ENCODE measurements at regions not wholly inside any gene's neighbourhood (a gene's known extent, or its start where the extent isn't known, plus 50 kb on each side); places are given as distances from the start of the nearest gene placed in this dataset.
"Not testable (repeated sequence)": the region's sequence is repeated elsewhere in the genome, so short reads cannot be mapped to it uniquely, and the experiment has no call there.

DNA sequence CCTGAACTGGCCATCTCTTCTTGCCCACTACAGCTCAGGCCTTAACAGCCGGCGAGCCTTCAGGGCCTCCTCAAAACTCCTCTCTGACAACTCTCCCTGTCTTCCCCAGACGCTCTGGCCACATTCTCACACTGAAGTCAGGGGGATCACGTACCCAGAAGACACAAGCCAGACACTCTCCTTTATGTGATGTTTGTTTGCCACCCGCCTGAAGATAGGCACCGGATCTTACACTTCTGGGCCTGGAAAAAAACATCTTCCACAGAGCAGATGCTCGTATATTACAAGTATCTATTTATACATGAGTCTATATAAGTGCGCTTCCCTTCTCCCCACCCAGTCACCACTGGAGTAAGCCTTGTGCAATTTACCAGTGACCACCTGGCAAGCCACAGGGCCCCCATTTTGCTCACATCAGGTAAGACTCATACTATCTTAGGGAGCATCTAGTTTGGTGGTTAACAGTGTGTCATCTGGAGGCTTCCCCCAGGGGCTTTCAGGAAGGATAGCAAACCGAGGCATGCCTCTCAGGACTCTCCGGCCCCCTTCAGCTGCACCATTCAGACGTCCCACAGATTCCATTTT lies 349.4 kb downstream of the SOX9 start:
- peaks cover 0 to 2% of the 10 kb centered on the region in 2 donors for H3K27me3 ChIP-seq (ENCODE audit: control insufficient read depth in 2 of 2, insufficient read depth in 1 of 2, low read length in 1 of 2)
- 75% methylated on average over 11 of the region's 11 CpGs for WGBS
- no peaks in the 10 kb centered on the region for H3K36me3 ChIP-seq (ENCODE audit: control insufficient read depth in 2 of 2, insufficient read depth in 2 of 2, low read length in 1 of 2)
- DNase-seq (ENCODE audit: low read depth in 6 of 9, low spot score in 9 of 9) = no peak
- H3K27ac ChIP-seq (ENCODE audit: low read depth in 1 of 2, low read length in 1 of 2) = no peak overlapping the region
- H3K4me3 ChIP-seq (ENCODE audit: low read length in 2 of 2) = no peak overlapping the region
- peaks cover 0 to 3% of the 10 kb centered on the region in 2 donors for H3K4me1 ChIP-seq (ENCODE audit: control insufficient read depth in 2 of 2, insufficient read depth in 2 of 2, low read length in 2 of 2)
- H3K9me3 ChIP-seq (ENCODE audit: control insufficient read depth in 2 of 2, insufficient read depth in 1 of 2, low read length in 1 of 2) = no peaks in the 10 kb centered on the region

GRCh38 chr17:72470734-72471133 lies 349.9 kb downstream of the SOX9 start:
- no peak overlapping the region for H3K4me3 ChIP-seq (ENCODE audit: low read length in 2 of 2)
- 100% methylated on average over 2 of the region's 2 CpGs for WGBS
- no peaks in the 10 kb centered on the region for H3K36me3 ChIP-seq (ENCODE audit: control insufficient read depth in 2 of 2, insufficient read depth in 2 of 2, low read length in 1 of 2)
- DNase-seq (ENCODE audit: low read depth in 6 of 9, low spot score in 9 of 9) = no peak
- peaks cover 0 to 3% of the 10 kb centered on the region in 2 donors for H3K4me1 ChIP-seq (ENCODE audit: control insufficient read depth in 2 of 2, insufficient read depth in 2 of 2, low read length in 2 of 2)
- H3K27ac ChIP-seq (ENCODE audit: low read depth in 1 of 2, low read length in 1 of 2) = no peak overlapping the region
- peaks cover 0 to 2% of the 10 kb centered on the region in 2 donors for H3K27me3 ChIP-seq (ENCODE audit: control insufficient read depth in 2 of 2, insufficient read depth in 1 of 2, low read length in 1 of 2)
- no peaks in the 10 kb centered on the region for H3K9me3 ChIP-seq (ENCODE audit: control insufficient read depth in 2 of 2, insufficient read depth in 1 of 2, low read length in 1 of 2)

GRCh38 chr17:72471296-72471695 lies 350.5 kb downstream of the SOX9 start:
- 95% methylated on average over 3 of the region's 3 CpGs for WGBS
- Histone ChIP-seq H3K4me3 (ENCODE audit: low read length in 2 of 2) (no peak overlapping the region), H3K27ac (ENCODE audit: low read depth in 1 of 2, low read length in 1 of 2) (no peak overlapping the region), H3K36me3 (ENCODE audit: control insufficient read depth in 2 of 2, insufficient read depth in 2 of 2, low read length in 1 of 2) (no peaks in the 10 kb centered on the region), H3K4me1 (ENCODE audit: control insufficient read depth in 2 of 2, insufficient read depth in 2 of 2, low read length in 2 of 2) (peaks cover 0 to 3% of the 10 kb centered on the region in 2 donors), H3K9me3 (ENCODE audit: control insufficient read depth in 2 of 2, insufficient read depth in 1 of 2, low read length in 1 of 2) (no peaks in the 10 kb centered on the region), H3K27me3 (ENCODE audit: control insufficient read depth in 2 of 2, insufficient read depth in 1 of 2, low read length in 1 of 2) (peaks cover 0 to 5% of the 10 kb centered on the region in 2 donors)
- no peak for DNase-seq (ENCODE audit: low read depth in 6 of 9, low spot score in 9 of 9)

DNA sequence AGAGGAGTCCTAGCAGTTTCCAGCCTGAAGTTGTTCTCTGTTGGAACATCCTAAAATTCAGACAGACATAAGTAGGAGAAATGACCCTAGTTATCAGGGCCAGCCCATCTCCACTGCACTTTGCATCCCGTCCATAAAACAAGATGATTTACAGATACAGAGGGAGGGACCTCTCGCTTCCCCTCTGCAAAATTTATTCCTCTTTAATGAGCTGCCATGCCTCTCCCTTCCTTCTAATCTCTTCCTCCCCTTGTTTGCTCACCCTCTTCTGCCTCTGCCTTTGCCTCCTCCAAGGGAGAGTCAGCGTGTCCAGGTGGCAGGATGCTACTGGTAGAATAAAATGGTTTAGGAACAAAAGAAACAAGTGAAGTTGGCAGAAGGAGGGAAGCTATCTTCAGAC lies 351.3 kb downstream of the SOX9 start:
- peaks cover 0 to 8% of the 10 kb centered on the region in 2 donors for H3K27me3 ChIP-seq (ENCODE audit: control insufficient read depth in 2 of 2, insufficient read depth in 1 of 2, low read length in 1 of 2)
- no peak for DNase-seq (ENCODE audit: low read depth in 6 of 9, low spot score in 9 of 9)
- H3K36me3 ChIP-seq (ENCODE audit: control insufficient read depth in 2 of 2, insufficient read depth in 2 of 2, low read length in 1 of 2) = no peaks in the 10 kb centered on the region
- H3K4me3 ChIP-seq (ENCODE audit: low read length in 2 of 2) = no peak overlapping the region
- H3K9me3 ChIP-seq (ENCODE audit: control insufficient read depth in 2 of 2, insufficient read depth in 1 of 2, low read length in 1 of 2) = no peaks in the 10 kb centered on the region
- H3K4me1 ChIP-seq (ENCODE audit: control insufficient read depth in 2 of 2, insufficient read depth in 2 of 2, low read length in 2 of 2) = peaks cover 0 to 3% of the 10 kb centered on the region in 2 donors
- 38% methylated on average over 3 of the region's 3 CpGs for WGBS
- H3K27ac ChIP-seq (ENCODE audit: low read depth in 1 of 2, low read length in 1 of 2) = no peak overlapping the region

DNA sequence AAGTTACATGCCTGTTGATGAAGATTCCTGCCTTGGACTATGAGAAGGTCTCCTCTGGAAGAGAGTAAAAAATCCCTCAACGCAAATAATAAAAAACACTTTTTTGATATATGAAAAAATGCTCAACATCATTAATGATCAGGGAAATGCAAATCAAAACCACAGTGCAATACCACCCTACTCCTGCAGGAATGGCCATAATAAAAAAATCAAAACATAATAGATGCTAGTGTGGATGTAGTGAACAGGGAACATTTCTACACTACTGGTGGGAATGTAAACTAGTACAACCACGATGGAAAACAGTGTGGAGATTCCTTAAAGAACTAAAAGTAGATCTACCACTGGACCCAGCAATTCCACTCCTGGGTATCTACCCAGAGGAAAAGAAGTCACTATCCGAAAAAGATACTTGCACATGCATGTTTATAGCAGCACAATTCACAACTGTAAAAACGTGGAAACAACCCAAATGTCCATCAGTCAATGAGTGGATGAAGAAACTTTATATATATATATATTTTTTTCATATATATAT lies 352.1 kb downstream of the SOX9 start:
- not testable (repeated sequence) for H3K4me1 ChIP-seq (ENCODE audit: control insufficient read depth in 2 of 2, insufficient read depth in 2 of 2, low read length in 2 of 2)

GRCh38 chr17:72474243-72474642 lies 353.4 kb downstream of the SOX9 start:
- no peak for DNase-seq (ENCODE audit: low read depth in 6 of 9, low spot score in 9 of 9)
- WGBS = 95% methylated on average over 2 of the region's 2 CpGs
- no peak overlapping the region for H3K4me3 ChIP-seq (ENCODE audit: low read length in 2 of 2)
- H3K9me3 ChIP-seq (ENCODE audit: control insufficient read depth in 2 of 2, insufficient read depth in 1 of 2, low read length in 1 of 2) = no peaks in the 10 kb centered on the region
- no peak overlapping the region for H3K27ac ChIP-seq (ENCODE audit: low read depth in 1 of 2, low read length in 1 of 2)
- peaks cover 0 to 6% of the 10 kb centered on the region in 2 donors for H3K27me3 ChIP-seq (ENCODE audit: control insufficient read depth in 2 of 2, insufficient read depth in 1 of 2, low read length in 1 of 2)
- no peaks in the 10 kb centered on the region for H3K36me3 ChIP-seq (ENCODE audit: control insufficient read depth in 2 of 2, insufficient read depth in 2 of 2, low read length in 1 of 2)
- H3K4me1 ChIP-seq (ENCODE audit: control insufficient read depth in 2 of 2, insufficient read depth in 2 of 2, low read length in 2 of 2) = no peaks in the 10 kb centered on the region

More for the DNA sequence above, 352.1 kb downstream of the SOX9 start:
- H3K36me3 ChIP-seq (ENCODE audit: control insufficient read depth in 2 of 2, insufficient read depth in 2 of 2, low read length in 1 of 2); H3K4me3 ChIP-seq (ENCODE audit: low read length in 2 of 2); H3K27ac ChIP-seq (ENCODE audit: low read depth in 1 of 2, low read length in 1 of 2); H3K27me3 ChIP-seq (ENCODE audit: control insufficient read depth in 2 of 2, insufficient read depth in 1 of 2, low read length in 1 of 2); H3K9me3 ChIP-seq (ENCODE audit: control insufficient read depth in 2 of 2, insufficient read depth in 1 of 2, low read length in 1 of 2); DNase-seq (ENCODE audit: low read depth in 6 of 9, low spot score in 9 of 9): not testable (repeated sequence)
- 82% methylated on average over 4 of the region's 4 CpGs for WGBS

- DNase-seq (ENCODE audit: low read depth in 6 of 9, low spot score in 9 of 9) = no peak
- H3K9me3 ChIP-seq (ENCODE audit: control insufficient read depth in 2 of 2, insufficient read depth in 1 of 2, low read length in 1 of 2) = no peaks in the 10 kb centered on the region
- H3K27ac ChIP-seq (ENCODE audit: low read depth in 1 of 2, low read length in 1 of 2) = no peak overlapping the region
- no peaks in the 10 kb centered on the region for H3K36me3 ChIP-seq (ENCODE audit: control insufficient read depth in 2 of 2, insufficient read depth in 2 of 2, low read length in 1 of 2)
- no peaks in the 10 kb centered on the region for H3K4me1 ChIP-seq (ENCODE audit: control insufficient read depth in 2 of 2, insufficient read depth in 2 of 2, low read length in 2 of 2)
- no peak overlapping the region for H3K4me3 ChIP-seq (ENCODE audit: low read length in 2 of 2)
- whole genome bisulfite sequencing = 77% methylated on average over 5 of the region's 5 CpGs
- H3K27me3 ChIP-seq (ENCODE audit: control insufficient read depth in 2 of 2, insufficient read depth in 1 of 2, low read length in 1 of 2) = peaks cover 0 to 6% of the 10 kb centered on the region in 2 donors
Observed at GRCh38 chr17:72474719-72475477, 354.1 kb downstream of the SOX9 start.

DNA sequence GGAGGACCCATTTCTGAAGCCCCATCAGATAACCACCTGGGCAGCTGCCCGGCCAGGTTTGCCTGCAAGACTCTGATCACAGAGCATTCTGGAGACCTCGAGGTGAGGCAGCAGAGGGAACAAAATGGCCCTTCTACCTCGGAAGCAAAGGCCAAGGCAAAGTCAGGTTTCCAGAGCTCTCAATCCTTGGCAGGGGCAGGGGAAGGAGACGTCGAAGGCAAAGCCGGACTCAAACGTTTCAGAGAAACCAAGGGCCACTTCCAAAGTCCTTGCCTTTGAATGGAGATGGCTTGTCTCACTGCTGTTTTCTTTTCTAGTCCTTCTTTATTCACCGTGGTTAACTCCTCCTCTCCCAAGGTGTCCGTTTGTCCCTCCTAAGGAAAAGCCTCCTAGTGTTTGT lies 355.3 kb downstream of the SOX9 start:
- Histone ChIP-seq H3K9me3 (ENCODE audit: control insufficient read depth in 2 of 2, insufficient read depth in 1 of 2, low read length in 1 of 2) (no peaks in the 10 kb centered on the region), H3K4me1 (ENCODE audit: control insufficient read depth in 2 of 2, insufficient read depth in 2 of 2, low read length in 2 of 2) (no peaks in the 10 kb centered on the region), H3K27me3 (ENCODE audit: control insufficient read depth in 2 of 2, insufficient read depth in 1 of 2, low read length in 1 of 2) (peaks cover 0 to 6% of the 10 kb centered on the region in 2 donors), H3K4me3 (ENCODE audit: low read length in 2 of 2) (no peak overlapping the region), H3K36me3 (ENCODE audit: control insufficient read depth in 2 of 2, insufficient read depth in 2 of 2, low read length in 1 of 2) (no peaks in the 10 kb centered on the region), H3K27ac (ENCODE audit: low read depth in 1 of 2, low read length in 1 of 2) (no peak overlapping the region)
- 32% methylated on average over 9 of the region's 9 CpGs for WGBS
- no peak for DNase-seq (ENCODE audit: low read depth in 6 of 9, low spot score in 9 of 9)

DNA sequence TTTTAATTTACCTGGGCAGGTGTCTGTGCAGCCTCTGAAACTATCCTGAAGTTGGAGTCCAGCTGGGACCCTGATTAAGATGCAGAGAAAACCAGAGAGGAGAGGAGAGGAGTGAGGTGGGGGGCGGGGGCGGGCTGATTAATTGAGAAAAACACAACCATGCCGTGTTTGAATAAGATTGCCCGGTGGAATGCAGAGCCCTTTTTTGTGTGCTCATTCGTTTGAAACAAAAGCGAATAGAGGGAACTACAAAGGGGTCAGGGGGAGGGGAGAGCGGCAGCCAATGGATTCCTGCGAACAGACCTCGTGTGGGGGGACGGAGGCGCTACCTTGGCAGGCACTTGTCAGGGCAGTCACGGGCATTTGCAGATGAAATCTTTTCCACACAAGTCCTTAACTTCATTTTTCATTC lies 355.8 kb downstream of the SOX9 start:
- no peak overlapping the region for H3K4me3 ChIP-seq (ENCODE audit: low read length in 2 of 2)
- no peaks in the 10 kb centered on the region for H3K36me3 ChIP-seq (ENCODE audit: control insufficient read depth in 2 of 2, insufficient read depth in 2 of 2, low read length in 1 of 2)
- H3K4me1 ChIP-seq (ENCODE audit: control insufficient read depth in 2 of 2, insufficient read depth in 2 of 2, low read length in 2 of 2) = no peaks in the 10 kb centered on the region
- no peaks in the 10 kb centered on the region for H3K9me3 ChIP-seq (ENCODE audit: control insufficient read depth in 2 of 2, insufficient read depth in 1 of 2, low read length in 1 of 2)
- no peak overlapping the region for H3K27ac ChIP-seq (ENCODE audit: low read depth in 1 of 2, low read length in 1 of 2)
- peaks cover 0 to 6% of the 10 kb centered on the region in 2 donors for H3K27me3 ChIP-seq (ENCODE audit: control insufficient read depth in 2 of 2, insufficient read depth in 1 of 2, low read length in 1 of 2)
- WGBS = 10% methylated on average over 12 of the region's 12 CpGs
- DNase-seq (ENCODE audit: low read depth in 6 of 9, low spot score in 9 of 9) = no peak

All from thymus (tissue), 11 donors.